ENCODE measurements at regions not wholly inside any gene's neighbourhood (a gene's known extent, or its start where the extent isn't known, plus 50 kb on each side); places are given as distances from the start of the nearest gene placed in this dataset.

DNA sequence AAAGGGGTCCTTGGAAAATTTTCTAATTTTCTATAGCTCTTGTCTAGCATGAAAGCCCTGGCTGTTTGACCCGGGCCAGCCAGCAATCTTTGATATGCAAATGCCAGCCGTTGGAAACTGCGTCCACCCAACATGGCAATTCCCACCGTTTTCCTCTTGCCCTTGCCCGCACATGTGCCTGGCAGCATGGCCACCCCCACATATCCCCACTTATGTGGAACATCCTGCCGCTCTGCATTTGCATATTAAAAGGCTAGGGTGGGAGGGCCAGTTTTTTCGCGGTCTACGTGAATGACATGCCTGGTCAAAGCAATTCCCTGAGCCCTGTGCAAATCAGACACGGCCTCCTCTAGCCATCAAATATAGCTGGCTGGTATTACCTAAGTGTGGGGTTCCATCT lies 110.3 kb upstream of the TDRD3 start:
- no peak overlapping the region for H3K27ac ChIP-seq
- TF ChIP-seq, protein P1, sequence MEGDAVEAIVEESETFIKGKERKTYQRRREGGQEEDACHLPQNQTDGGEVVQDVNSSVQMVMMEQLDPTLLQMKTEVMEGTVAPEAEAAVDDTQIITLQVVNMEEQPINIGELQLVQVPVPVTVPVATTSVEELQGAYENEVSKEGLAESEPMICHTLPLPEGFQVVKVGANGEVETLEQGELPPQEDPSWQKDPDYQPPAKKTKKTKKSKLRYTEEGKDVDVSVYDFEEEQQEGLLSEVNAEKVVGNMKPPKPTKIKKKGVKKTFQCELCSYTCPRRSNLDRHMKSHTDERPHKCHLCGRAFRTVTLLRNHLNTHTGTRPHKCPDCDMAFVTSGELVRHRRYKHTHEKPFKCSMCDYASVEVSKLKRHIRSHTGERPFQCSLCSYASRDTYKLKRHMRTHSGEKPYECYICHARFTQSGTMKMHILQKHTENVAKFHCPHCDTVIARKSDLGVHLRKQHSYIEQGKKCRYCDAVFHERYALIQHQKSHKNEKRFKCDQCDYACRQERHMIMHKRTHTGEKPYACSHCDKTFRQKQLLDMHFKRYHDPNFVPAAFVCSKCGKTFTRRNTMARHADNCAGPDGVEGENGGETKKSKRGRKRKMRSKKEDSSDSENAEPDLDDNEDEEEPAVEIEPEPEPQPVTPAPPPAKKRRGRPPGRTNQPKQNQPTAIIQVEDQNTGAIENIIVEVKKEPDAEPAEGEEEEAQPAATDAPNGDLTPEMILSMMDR (conservative IDR thresholded peaks at IDR 0.05): no peak

DNA sequence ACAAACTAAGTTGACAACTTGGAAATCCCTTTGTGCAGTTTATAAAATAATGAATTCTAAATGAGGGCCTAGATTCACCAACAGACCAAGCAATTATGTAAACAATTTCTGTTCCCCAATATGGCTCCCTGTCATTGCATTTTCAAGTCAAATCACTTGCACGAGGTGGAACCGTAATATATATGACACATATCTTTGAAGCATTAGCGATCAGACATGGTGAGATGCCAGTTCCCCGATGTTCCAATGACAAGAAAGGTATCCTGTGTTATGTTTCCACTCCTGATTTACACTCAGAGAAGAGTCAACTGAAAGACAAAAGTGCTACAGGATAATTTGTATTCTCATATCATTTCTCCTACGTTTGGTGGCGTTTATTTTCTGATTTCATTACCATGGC lies 108.5 kb upstream of the TDRD3 start:
- H3K27ac ChIP-seq: no peak overlapping the region
- TF ChIP-seq, protein P1 (conservative IDR thresholded peaks at IDR 0.05): no peak

DNA sequence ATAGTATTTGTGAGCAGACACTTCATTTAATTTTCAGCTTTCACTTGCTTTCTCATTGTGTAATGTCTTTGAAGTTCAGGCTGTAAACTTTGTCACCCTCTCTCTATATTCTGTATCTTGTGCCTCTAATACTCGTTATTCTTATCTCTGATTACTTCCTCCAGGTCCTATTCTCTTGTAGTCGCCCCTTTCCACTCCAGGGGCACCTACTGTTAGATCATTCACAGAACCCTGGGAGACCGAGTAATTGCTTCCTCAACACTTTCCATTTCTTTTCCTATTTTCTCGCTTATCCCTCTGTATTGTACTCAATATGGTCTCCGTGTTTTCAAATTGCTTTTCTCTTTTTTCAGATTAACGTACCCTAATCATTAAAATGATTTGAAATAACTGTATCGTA lies 93.9 kb upstream of the TDRD3 start:
- TF ChIP-seq, protein P1 (conservative IDR thresholded peaks at IDR 0.05): no peak

DNA sequence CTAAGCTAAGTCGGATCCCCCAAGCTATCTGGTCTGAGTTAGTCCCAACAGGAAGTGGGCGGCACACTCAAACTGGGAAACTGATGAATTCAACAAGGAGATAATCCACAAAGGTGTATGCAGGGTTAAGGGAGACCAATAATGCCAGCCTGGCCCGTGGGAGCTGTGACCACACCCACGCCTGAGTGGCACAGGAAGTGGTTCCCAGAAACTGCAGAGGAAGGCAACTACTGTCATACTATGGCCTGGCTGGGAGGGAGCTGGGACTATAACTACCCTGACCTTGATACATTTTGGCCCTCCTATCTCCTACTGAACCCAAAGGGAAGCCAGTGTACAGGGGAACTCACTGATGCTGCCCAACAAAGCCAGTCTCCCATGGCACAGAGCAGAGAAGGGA lies 85.5 kb upstream of the TDRD3 start:
- TF ChIP-seq, protein P1 (conservative IDR thresholded peaks at IDR 0.05): no peak
- H3K27ac ChIP-seq: no peak overlapping the region

More for the DNA sequence above, 93.9 kb upstream of the TDRD3 start:
- H3K27ac ChIP-seq: no peak overlapping the region

DNA sequence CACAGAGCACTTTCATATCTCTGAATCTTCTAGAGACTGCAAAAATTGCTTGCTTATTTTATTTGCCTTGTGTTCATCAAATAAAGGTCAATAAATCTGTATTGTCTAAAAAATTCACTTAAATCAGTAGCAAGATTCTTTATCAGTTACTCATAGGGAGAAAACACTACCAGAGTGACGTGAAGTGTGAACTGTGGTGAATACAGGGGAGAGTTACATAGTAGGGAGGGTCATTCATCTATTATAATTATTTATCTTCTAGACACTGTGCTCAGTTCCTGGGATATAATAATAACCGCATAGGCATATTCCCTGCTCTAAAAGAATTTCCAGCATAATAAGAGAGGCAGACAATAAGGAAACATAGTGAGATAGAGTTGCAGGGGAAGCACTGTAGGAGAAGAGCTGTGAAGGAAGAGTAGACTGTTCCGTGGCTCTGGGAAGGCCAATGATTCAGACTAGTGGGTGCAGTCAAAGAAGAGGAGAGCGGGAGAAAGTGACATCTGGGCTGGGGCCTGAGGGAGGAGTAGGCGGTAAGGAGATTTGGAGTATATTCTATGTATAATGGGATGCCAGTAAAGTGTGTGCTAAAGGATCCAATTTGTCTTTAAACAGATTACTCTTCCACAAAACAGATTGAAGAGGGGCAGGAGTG lies 84.0 kb upstream of the TDRD3 start:
- H3K27ac ChIP-seq: no peak overlapping the region
- TF ChIP-seq, protein P1 (conservative IDR thresholded peaks at IDR 0.05): no peak

DNA sequence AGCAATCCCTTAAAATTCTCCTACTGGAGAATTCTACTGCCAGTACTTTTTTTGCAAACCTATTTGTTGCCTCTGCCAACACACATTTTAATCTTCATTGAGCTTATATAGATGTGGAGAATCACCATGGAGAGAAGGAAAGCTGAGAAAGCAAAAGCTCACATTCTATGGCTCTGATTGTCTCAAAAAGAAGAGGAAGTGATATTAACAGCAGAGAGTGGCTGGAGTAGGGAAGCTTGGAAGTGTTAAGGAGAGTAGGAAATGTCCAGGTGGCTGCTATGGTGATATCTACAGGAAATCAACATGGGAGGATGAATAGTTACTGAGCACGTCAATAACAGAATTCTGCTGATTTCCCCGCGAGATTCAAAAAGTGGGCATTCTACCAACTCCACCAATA lies 78.8 kb upstream of the TDRD3 start:
- H3K27ac ChIP-seq: no peak overlapping the region
- TF ChIP-seq, protein P1 (conservative IDR thresholded peaks at IDR 0.05): no peak

DNA sequence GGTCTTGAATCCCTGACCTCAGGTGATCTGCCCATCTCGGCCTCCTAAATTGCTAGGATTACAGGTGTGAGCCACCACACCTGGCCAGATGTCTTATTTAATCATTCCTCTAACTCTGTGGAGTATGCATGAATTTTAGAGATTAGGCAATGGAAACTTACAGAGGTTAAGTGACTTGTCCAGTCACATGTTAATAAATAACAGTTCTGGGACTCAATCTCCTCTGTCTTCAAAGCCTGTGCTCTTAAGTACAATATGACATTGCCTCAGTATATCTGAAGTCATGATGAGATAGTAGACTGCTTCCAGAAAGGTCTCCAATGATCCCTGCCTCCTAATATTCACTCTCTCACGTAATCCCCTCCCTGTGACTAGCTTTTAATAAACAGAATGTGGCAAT lies 72.9 kb upstream of the TDRD3 start:
- no peak overlapping the region for H3K27ac ChIP-seq
- TF ChIP-seq, protein P1 (conservative IDR thresholded peaks at IDR 0.05): no peak

All from VCaP (cell line).